HEK293T (cell line): ENCODE measurements at regions not wholly inside any gene's neighbourhood (a gene's known extent, or its start where the extent isn't known, plus 50 kb on each side); places are given as distances from the start of the nearest gene placed in this dataset.

Source experiments
- CTCF ChIA-PET: fragments of 350-600 bp; formaldehyde crosslinking; extraction: SDS; loops from one replicate; lab custom pipeline; 2021; ENCODE audit warnings: antibody characterized with exemption, inconsistent platforms; lab: Yijun Ruan, JAX
- POLR2A ChIA-PET: fragments of 350-600 bp; formaldehyde crosslinking; extraction: SDS; loops from one replicate; lab custom pipeline; 2020; ENCODE audit warnings: antibody characterized with exemption, inconsistent platforms; lab: Yijun Ruan, JAX
- DNase-seq: peaks from one replicate; pipeline ENCODE4 v3.0.0; 2012; ENCODE audit warnings: mixed read lengths; ENCODE audit errors: extremely low spot score
- ARNT ChIP-seq: fragments of 450-650 bp; IDR thresholded peaks from 2 replicates; pipeline ENCODE4 v1.6.1; 2017; ENCODE audit warnings: mild to moderate bottlenecking
- BHLHE40 ChIP-seq: fragments of 450-650 bp; IDR thresholded peaks from 2 replicates; pipeline ENCODE4 v1.6.1; 2016; ENCODE audit warnings: mild to moderate bottlenecking, moderate library complexity, borderline replicate concordance
- CTBP1 ChIP-seq: fragments of 450-650 bp; IDR thresholded peaks from 2 replicates; pipeline ENCODE4 v1.6.1; 2016; ENCODE audit warnings: borderline replicate concordance
- ELF4 ChIP-seq: fragments of 450-650 bp; IDR thresholded peaks from 2 replicates; pipeline ENCODE4 v1.6.1; 2017; ENCODE audit warnings: antibody characterized with exemption
- FOXA1 ChIP-seq: fragments of 450-650 bp; IDR thresholded peaks from 2 replicates; pipeline ENCODE4 v1.6.1; 2016; ENCODE audit warnings: mild to moderate bottlenecking
- FOXK2 ChIP-seq: fragments of 450-650 bp; IDR thresholded peaks from 2 replicates; pipeline ENCODE4 v1.6.1; 2016; ENCODE audit warnings: mild to moderate bottlenecking
- FOXM1 ChIP-seq: fragments of 450-650 bp; IDR thresholded peaks from 2 replicates; pipeline ENCODE4 v1.6.1; 2017; ENCODE audit warnings: mild to moderate bottlenecking, borderline replicate concordance
- HDGF ChIP-seq: fragments of 450-650 bp; IDR thresholded peaks from 2 replicates; pipeline ENCODE4 v1.6.1; 2017; ENCODE audit warnings: antibody characterized with exemption, borderline replicate concordance
- L3MBTL2 ChIP-seq: fragments of 450-650 bp; conservative IDR thresholded peaks from 2 replicates; pipeline ENCODE4 v1.6.1; 2016; ENCODE audit warnings: mild to moderate bottlenecking
- LEF1 ChIP-seq: fragments of 450-650 bp; IDR thresholded peaks from 2 replicates; pipeline ENCODE4 v1.6.1; 2017; ENCODE audit warnings: mild to moderate bottlenecking, borderline replicate concordance
- NFRKB ChIP-seq: fragments of 450-650 bp; IDR thresholded peaks from 2 replicates; pipeline ENCODE4 v1.6.1; 2016; ENCODE audit warnings: mild to moderate bottlenecking, moderate library complexity
- SP1 ChIP-seq: fragments of 450-650 bp; IDR thresholded peaks from 2 replicates; pipeline ENCODE4 v1.6.1; 2017
- SUZ12 ChIP-seq: fragments of 450-650 bp; IDR thresholded peaks from 2 replicates; pipeline ENCODE4 v1.6.1; 2016; ENCODE audit warnings: mild to moderate bottlenecking
- TARDBP ChIP-seq: fragments of 450-650 bp; IDR thresholded peaks from 2 replicates; pipeline ENCODE4 v1.6.1; 2016
- ZNF384 ChIP-seq: fragments of 450-650 bp; IDR thresholded peaks from 2 replicates; pipeline ENCODE4 v1.6.1; 2016
- TF ChIP-seq, protein P1 (sequence below): fragments of 450-650 bp; IDR thresholded peaks from 2 replicates; pipeline ENCODE4 v1.6.1; 2016

DNA sequence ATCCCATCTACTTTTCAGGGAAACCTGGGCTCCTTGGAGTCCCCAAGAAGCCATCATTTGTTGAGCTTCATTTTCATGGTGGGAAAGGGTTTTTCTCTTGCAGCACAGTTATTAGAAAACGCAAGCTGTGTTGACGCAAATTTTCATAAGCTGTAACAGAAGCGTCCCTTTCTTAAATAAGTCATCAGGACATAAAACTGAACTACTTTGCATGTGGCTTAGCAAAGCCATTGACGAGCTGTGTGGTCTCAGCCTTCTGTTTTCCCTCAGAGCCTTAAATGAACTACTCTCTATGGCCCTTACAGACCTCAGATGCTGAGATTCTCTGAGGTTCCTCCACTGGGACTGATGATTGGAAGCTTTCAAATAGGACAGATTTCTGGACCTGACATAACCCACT is 85.1 kb downstream of the ARL4C start:
- ChIA-PET POLR2A (no interaction called here), CTCF (no interaction called here)
- TF ChIP-seq ARNT (no peak), NFRKB (no peak), CTBP1 (no peak), TARDBP (no peak), SP1 (no peak), LEF1 (no peak), FOXK2 (no peak), BHLHE40 (no peak), ZNF384 (no peak), FOXA1 (no peak), SUZ12 (no peak), ELF4 (no peak), HDGF (no peak), FOXM1 (no peak), L3MBTL2 (no peak)
- TF ChIP-seq, protein P1, sequence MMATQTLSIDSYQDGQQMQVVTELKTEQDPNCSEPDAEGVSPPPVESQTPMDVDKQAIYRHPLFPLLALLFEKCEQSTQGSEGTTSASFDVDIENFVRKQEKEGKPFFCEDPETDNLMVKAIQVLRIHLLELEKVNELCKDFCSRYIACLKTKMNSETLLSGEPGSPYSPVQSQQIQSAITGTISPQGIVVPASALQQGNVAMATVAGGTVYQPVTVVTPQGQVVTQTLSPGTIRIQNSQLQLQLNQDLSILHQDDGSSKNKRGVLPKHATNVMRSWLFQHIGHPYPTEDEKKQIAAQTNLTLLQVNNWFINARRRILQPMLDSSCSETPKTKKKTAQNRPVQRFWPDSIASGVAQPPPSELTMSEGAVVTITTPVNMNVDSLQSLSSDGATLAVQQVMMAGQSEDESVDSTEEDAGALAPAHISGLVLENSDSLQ, result no peak
- DNase-seq, result no peak

DNA sequence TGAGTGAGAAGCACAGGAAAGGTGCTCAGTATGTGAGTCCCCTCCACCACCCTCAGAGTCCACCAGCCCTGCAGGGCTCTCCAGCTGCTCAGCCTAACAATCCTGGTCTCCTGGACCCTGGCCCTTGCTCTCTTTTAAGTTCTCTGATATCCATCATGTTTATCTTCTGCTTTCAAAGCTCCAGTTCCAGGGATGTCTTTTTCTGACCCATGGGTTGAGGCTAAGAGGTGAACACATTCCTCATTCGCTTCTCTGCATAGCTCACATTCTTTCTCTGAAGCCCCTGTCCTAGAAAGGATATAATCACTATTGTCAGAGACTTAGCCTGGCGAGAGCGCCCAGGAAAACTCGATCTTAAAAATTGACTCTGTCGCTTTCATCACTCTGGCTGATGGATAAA is 86.4 kb downstream of the ARL4C start:
- no peak for TF ChIP-seq FOXM1
- TF ChIP-seq FOXA1, result no peak
- no peak for TF ChIP-seq LEF1
- no peak for TF ChIP-seq SP1
- TF ChIP-seq HDGF, result no peak
- no peak for TF ChIP-seq ELF4
- no peak for TF ChIP-seq ZNF384
- ChIA-PET POLR2A (no interaction called here), CTCF (no interaction called here)
- DNase-seq, result no peak

DNA sequence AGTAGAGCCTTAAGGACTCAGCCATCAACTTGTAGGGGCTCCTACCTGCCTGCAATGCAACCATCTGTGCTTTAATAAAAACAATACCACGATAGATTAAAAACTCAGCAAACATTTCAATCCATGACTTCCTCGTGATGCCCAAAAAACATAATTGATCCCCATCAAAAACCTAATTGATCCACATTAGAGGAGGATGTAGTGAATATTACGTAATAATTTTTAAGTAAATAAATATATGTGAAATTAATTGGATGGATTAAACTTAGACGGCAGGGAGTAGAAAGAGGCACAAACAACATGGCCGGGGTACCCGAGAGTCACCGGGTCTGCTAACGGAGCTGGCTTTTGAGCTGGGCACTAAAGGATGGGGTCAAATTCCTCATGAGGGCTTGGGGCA is 87.3 kb downstream of the ARL4C start:
- ChIA-PET POLR2A (no interaction called here), CTCF (no interaction called here)
- no peak for DNase-seq
- TF ChIP-seq BHLHE40 (no peak), L3MBTL2 (no peak), FOXM1 (no peak), HDGF (no peak), ZNF384 (no peak), FOXK2 (no peak), ARNT (no peak), NFRKB (no peak), SP1 (no peak), LEF1 (no peak), CTBP1 (no peak), ELF4 (no peak), FOXA1 (no peak), TARDBP (no peak), SUZ12 (no peak)
- TF ChIP-seq, protein P1, result no peak

DNA sequence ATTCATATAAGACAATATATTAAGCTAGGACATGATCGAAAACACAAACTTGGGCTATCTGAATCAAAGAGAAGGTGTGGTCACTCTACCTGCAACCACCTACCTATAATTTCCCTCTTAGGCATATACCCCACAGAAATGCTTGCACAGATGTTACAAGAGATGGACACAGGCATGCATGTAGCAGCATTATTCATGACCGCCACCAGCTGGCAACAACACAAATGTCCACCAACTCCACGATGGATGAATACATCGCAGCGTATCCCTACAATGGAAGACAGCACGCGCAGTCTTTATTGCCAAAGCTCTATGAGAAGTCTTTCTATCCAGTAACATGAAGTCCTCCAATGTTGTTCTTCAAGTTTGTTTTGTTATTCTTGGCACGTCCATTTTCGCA is 90.8 kb downstream of the ARL4C start:
- DNase-seq, result no peak
- CTCF ChIA-PET, result no interaction called here
- no peak for TF ChIP-seq CTBP1
- TF ChIP-seq LEF1, result no peak
- no peak for TF ChIP-seq L3MBTL2
- TF ChIP-seq SP1, result no peak
- TF ChIP-seq FOXA1, result no peak
- TF ChIP-seq NFRKB, result no peak
- no peak for TF ChIP-seq ARNT
- POLR2A ChIA-PET, result no interaction called here

DNA sequence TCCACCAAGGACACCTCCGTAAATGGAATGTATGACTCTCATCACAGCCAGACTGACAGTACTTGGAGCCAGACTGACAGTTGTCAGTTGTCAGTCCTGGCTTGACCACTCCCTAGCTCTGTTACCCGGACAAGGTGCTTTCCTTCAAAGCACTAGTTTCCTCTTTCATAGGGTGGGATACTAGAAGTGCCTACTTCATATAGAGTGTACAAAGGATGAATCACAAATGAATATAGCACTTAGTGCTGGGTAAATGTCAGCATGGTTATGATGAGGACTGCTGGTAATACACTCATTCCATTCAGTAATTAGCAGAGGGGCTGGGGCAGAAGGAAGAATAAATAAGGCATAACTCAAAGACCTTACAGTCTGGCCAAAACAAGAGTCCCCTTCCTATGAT is 91.4 kb downstream of the ARL4C start:
- POLR2A ChIA-PET, result no interaction called here
- DNase-seq, result no peak
- TF ChIP-seq FOXK2, result no peak
- TF ChIP-seq ZNF384, result no peak
- CTCF ChIA-PET, result no interaction called here

DNA sequence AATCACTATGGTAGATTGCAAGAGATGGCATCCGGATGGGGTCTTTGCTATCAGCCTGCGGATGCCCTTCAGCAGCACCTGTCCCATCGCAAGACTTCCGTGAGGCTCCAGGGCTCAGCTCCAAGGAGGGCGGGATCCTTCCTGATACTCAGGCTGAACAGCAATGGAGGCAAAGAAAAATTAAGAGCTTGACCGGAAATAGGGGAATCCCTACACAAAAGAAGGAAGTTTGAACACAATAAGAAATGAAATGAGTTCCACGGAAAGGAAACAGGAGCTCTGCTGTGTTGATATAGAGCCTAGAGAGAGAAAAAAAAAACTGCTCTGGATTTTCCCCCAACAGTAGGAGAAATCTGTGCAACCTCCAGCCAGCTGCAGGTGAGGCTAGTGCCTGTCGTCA is 91.9 kb downstream of the ARL4C start:
- ChIA-PET POLR2A (no interaction called here), CTCF (no interaction called here)
- DNase-seq, result no peak
- TF ChIP-seq NFRKB (no peak), SP1 (no peak), TARDBP (no peak), SUZ12 (no peak), ARNT (no peak), LEF1 (no peak), ELF4 (no peak), CTBP1 (no peak), ZNF384 (no peak), FOXM1 (no peak), FOXK2 (no peak), L3MBTL2 (no peak)

DNA sequence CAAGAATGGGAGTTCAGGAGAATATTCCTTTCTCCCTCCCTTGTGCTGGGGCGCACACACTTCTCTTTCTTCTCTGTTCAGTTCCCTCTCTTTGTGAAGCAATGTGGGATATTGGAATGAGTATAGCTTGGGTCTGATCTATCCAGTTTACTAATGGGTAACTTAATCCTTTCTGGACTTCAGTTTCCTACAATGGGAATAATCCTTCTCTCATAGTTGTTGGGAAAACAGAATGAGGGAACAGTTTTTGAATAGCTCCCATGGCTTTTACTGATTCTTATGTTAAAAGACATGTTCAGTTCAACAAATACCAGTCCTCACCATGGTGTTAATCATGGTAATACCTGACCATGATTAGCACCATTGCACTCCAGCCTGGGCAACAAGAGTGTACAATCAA is 93.1 kb downstream of the ARL4C start:
- CTCF ChIA-PET, result no interaction called here
- no peak for TF ChIP-seq NFRKB
- no peak for TF ChIP-seq CTBP1
- TF ChIP-seq BHLHE40, result no peak
- TF ChIP-seq SUZ12, result no peak
- TF ChIP-seq FOXK2, result no peak
- TF ChIP-seq HDGF, result no peak
- no peak for TF ChIP-seq FOXA1
- no peak for TF ChIP-seq SP1
- TF ChIP-seq TARDBP, result no peak
- TF ChIP-seq, protein P1, result no peak
- TF ChIP-seq ELF4, result no peak
- TF ChIP-seq ZNF384, result no peak
- no peak for TF ChIP-seq L3MBTL2
- no peak for TF ChIP-seq ARNT
- TF ChIP-seq FOXM1, result no peak
- no peak for TF ChIP-seq LEF1
- POLR2A ChIA-PET, result no interaction called here

More for the DNA sequence above, 93.1 kb downstream of the ARL4C start:
- DNase-seq, result no peak
